ENCODE measurements at regions not wholly inside any gene's neighbourhood (a gene's known extent, or its start where the extent isn't known, plus 50 kb on each side); places are given as distances from the start of the nearest gene placed in this dataset.

- TF ChIP-seq, protein P1, sequence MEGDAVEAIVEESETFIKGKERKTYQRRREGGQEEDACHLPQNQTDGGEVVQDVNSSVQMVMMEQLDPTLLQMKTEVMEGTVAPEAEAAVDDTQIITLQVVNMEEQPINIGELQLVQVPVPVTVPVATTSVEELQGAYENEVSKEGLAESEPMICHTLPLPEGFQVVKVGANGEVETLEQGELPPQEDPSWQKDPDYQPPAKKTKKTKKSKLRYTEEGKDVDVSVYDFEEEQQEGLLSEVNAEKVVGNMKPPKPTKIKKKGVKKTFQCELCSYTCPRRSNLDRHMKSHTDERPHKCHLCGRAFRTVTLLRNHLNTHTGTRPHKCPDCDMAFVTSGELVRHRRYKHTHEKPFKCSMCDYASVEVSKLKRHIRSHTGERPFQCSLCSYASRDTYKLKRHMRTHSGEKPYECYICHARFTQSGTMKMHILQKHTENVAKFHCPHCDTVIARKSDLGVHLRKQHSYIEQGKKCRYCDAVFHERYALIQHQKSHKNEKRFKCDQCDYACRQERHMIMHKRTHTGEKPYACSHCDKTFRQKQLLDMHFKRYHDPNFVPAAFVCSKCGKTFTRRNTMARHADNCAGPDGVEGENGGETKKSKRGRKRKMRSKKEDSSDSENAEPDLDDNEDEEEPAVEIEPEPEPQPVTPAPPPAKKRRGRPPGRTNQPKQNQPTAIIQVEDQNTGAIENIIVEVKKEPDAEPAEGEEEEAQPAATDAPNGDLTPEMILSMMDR (IDR thresholded peaks at IDR 0.05) = no peak
- TF ChIP-seq POLR2AphosphoS5 (IDR thresholded peaks at IDR 0.05) = no peak
- TF ChIP-seq POLR2A (IDR thresholded peaks at IDR 0.05) = no peak
- TF ChIP-seq EP300 (IDR thresholded peaks at IDR 0.05) = no peak
Measured at GRCh38 chr6:51550243-51550642, 537.2 kb downstream of the PKHD1 start.

Data from suprapubic skin (tissue), 4 donors.